PC-9 (cell line): ENCODE measurements at regions not wholly inside any gene's neighbourhood (a gene's known extent, or its start where the extent isn't known, plus 50 kb on each side); places are given as distances from the start of the nearest gene placed in this dataset.

Source experiments
- BruUV-seq: library from RNA; stranded (reverse); fragments of 400-500 nt; replicated peaks from 2 replicates; lab custom pipeline; 2021; lab: Mats Ljungman, UMichigan
- CTCF ChIA-PET: fragments of 300-600 bp; sonication (Branson Sonifier 250); formaldehyde crosslinking; loops from one replicate; lab custom pipeline; 2022; ENCODE audit warnings: antibody characterized with exemption; lab: Charles Lee
- POLR2A ChIA-PET: fragments of 300-600 bp; sonication (Branson Sonifier 250); formaldehyde crosslinking; loops from one replicate; lab custom pipeline; 2022; ENCODE audit warnings: antibody characterized with exemption; ENCODE audit not compliant: unreplicated experiment; lab: Charles Lee
- DNase-seq, 2 experiments: peaks; one replicate each; pipeline versions ENCODE4 v3.0.0 to v3.0.0-alpha.2; 2015 to 2022; ENCODE audit warnings: mixed read lengths in 1 of 2
- H2AFZ ChIP-seq: fragments of 200-600 bp; sonication (generic); 2 replicates; pipeline ENCODE4 v1.8.1; 2017; ENCODE audit warnings: antibody characterized with exemption
- H3F3A ChIP-seq: fragments of 200-600 bp; sonication (generic); 2 replicates; pipeline ENCODE4 v1.8.1; 2017; ENCODE audit warnings: antibody characterized with exemption, mild to moderate bottlenecking, low read depth; ENCODE audit not compliant: insufficient read depth
- H3K27ac ChIP-seq: fragments of 200-600 bp; sonication (generic); 2 replicates; pipeline ENCODE4 v1.6.1; 2016; ENCODE audit warnings: mixed run types
- H3K27me3 ChIP-seq: fragments of 200-600 bp; sonication (generic); 2 replicates; pipeline ENCODE4 v1.6.1; 2016; ENCODE audit warnings: low read depth, mixed run types; ENCODE audit not compliant: insufficient read depth
- H3K36me3 ChIP-seq: fragments of 200-600 bp; sonication (generic); 2 replicates; pipeline ENCODE4 v1.6.1; 2016; ENCODE audit warnings: low read depth, mixed run types
- H3K4me1 ChIP-seq: fragments of 200-600 bp; sonication (generic); replicated peaks from 2 replicates; pipeline ENCODE4 v1.6.1; 2016; ENCODE audit warnings: mixed run types; ENCODE audit not compliant: insufficient read depth
- H3K4me2 ChIP-seq: fragments of 200-600 bp; sonication (generic); 2 replicates; pipeline ENCODE4 v1.6.1; 2017; ENCODE audit warnings: mixed run types
- H3K4me3 ChIP-seq: fragments of 200-600 bp; sonication (generic); 2 replicates; pipeline ENCODE4 v1.6.1; 2016; ENCODE audit warnings: mixed run types
- H3K79me2 ChIP-seq: fragments of 200-600 bp; sonication (generic); 2 replicates; pipeline ENCODE4 v1.6.1; 2017; ENCODE audit warnings: low read depth, mixed run types
- H3K9me2 ChIP-seq: fragments of 200-600 bp; sonication (generic); 2 replicates; pipeline ENCODE4 v1.8.1; 2017; ENCODE audit warnings: mild to moderate bottlenecking; ENCODE audit not compliant: insufficient read depth
- H3K9me3 ChIP-seq: fragments of 200-600 bp; sonication (generic); 2 replicates; pipeline ENCODE4 v1.8.1; 2016; ENCODE audit warnings: low read depth; ENCODE audit not compliant: insufficient read depth
- H4K20me1 ChIP-seq: fragments of 200-600 bp; sonication (generic); 2 replicates; pipeline ENCODE4 v1.8.1; 2017; ENCODE audit not compliant: insufficient read depth
- CTCF ChIP-seq: fragments of 200-600 bp; sonication (generic); conservative IDR thresholded peaks from 2 replicates; pipeline ENCODE4 v1.6.1; 2017; ENCODE audit warnings: mixed run types, antibody characterized with exemption, mild to moderate bottlenecking, moderate library complexity
- EZH2 ChIP-seq: fragments of 200-600 bp; sonication (generic); IDR thresholded peaks from 2 replicates; pipeline ENCODE4 v1.8.0; 2017; ENCODE audit warnings: antibody characterized with exemption, low read depth
- intact Hi-C: fragments of 100-400 bp; cut with micrococcal nuclease; formaldehyde crosslinking; loops from one replicate; pipeline ENCODE4 v1.10.0; 2022; ENCODE audit not compliant: unreplicated experiment

GRCh38 chr5:2111569-2112105 lies 228.9 kb upstream of the IRX4 start:
- Histone ChIP-seq H3K79me2 (no peaks in the 10 kb centered on the region), H3K4me1 (no peaks in the 10 kb centered on the region), H3K27me3 (peaks cover 79% of the 10 kb centered on the region), H2AFZ (no peak overlapping the region), H3K4me2 (no peak overlapping the region), H4K20me1 (no peaks in the 10 kb centered on the region), H3K36me3 (no peaks in the 10 kb centered on the region), H3K4me3 (no peak overlapping the region), H3F3A (no peaks in the 10 kb centered on the region), H3K9me3 (no peaks in the 10 kb centered on the region), H3K9me2 (no peaks in the 10 kb centered on the region), H3K27ac (no peak overlapping the region)
- CTCF ChIA-PET: no interaction called here
- POLR2A ChIA-PET: no interaction called here
- TF ChIP-seq CTCF: no peak
- TF ChIP-seq EZH2: no peak
- BruUV-seq: no TSS peak
- intact Hi-C loops: no loop called here
- DNase-seq: no peak

DNA sequence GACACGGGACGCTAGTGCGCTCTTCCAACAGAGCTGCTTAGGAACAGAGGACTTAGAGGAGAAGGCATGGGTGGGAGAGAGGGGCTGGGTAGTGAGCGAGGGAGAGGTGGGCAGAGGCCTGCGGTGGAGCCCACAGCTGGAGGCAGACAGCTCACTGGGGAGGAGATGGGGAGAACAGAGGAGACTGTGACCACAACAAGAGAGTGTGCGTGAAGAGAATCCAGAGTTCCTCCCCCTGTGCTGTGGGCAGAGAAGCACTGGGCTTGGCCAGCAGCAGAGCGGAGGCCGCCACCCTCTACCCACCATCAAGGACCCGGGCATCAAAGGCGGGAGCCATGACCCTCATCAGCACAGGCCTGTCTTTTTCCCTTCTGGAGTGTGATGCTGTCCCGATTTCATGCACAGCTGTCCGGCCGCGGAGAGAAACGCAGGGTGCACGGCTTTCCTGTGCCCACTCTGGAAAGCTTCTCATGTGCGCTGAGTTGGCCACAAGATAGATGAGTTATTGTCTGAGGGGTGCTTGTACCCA lies 228.3 kb upstream of the IRX4 start:
- H3K79me2 ChIP-seq: no peaks in the 10 kb centered on the region
- no peak overlapping the region for H3K4me3 ChIP-seq
- H3K9me3 ChIP-seq: no peaks in the 10 kb centered on the region
- intact Hi-C loops: no loop called here
- no peaks in the 10 kb centered on the region for H3K9me2 ChIP-seq
- CTCF ChIA-PET: no interaction called here
- POLR2A ChIA-PET: no interaction called here
- TF ChIP-seq EZH2: no peak
- no peak for TF ChIP-seq CTCF
- H4K20me1 ChIP-seq: no peaks in the 10 kb centered on the region; the same call in 1 of the 2 replicates
- no peaks in the 10 kb centered on the region for H3K4me1 ChIP-seq
- no peak overlapping the region for H2AFZ ChIP-seq
- no peaks in the 10 kb centered on the region for H3F3A ChIP-seq
- H3K27ac ChIP-seq: no peak overlapping the region
- DNase-seq: no peak
- H3K27me3 ChIP-seq: peaks cover 79% of the 10 kb centered on the region
- H3K36me3 ChIP-seq: no peaks in the 10 kb centered on the region
- no TSS peak for BruUV-seq
- no peak overlapping the region for H3K4me2 ChIP-seq

DNA sequence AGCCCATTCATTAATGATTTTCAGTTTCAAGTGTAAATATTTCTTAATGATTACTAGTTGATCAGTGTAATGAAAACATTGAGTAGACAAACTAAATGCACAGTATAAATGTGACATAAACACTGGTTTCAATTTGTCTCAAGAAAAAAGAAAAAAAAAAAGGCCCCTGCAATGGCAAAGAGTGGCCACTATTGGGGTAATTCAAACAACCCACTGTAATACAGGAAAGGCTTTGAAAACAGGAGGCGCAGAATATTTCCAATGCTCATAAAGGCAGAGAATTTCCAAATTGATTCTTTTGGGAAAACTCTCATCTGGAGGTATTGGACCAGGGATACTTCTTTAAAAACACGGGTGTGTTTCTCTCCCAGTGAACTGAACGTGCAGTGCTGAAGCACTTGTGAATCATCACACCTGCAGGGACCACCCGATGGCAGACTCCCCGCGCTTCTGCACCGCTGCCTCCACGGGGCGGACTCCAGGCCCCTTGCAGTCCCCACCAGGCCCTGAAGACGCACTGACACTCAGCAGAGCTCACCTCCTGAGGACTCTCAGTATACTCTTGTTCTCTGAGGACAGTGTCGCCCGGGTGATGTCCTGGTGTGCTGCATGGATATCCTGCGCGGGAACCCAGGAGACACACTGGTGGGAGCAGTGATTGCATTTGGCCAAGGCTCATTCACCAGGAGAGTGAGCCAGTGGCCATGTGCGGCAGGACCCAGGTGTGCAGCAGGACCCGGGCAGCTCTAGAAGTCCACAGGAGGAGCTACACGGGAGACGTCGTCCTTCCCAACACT lies 227.6 kb upstream of the IRX4 start:
- H3F3A ChIP-seq: no peaks in the 10 kb centered on the region
- intact Hi-C loops: no loop called here
- no peak; the same call in 1 of the 2 replicates for TF ChIP-seq EZH2
- TF ChIP-seq CTCF: peak; percentile 35; the same call in 1 of the 2 replicates
- ChIA-PET CTCF (no interaction called here), POLR2A (no interaction called here)
- H3K27me3 ChIP-seq: peaks cover 79% of the 10 kb centered on the region
- BruUV-seq: no TSS peak
- no peaks in the 10 kb centered on the region for H3K36me3 ChIP-seq
- no peaks in the 10 kb centered on the region for H3K4me1 ChIP-seq
- H3K9me3 ChIP-seq: no peaks in the 10 kb centered on the region
- no peak overlapping the region for H3K4me3 ChIP-seq
- no peaks in the 10 kb centered on the region; the same call in 1 of the 2 replicates for H4K20me1 ChIP-seq
- no peak overlapping the region for H3K4me2 ChIP-seq
- H3K27ac ChIP-seq: no peak overlapping the region
- no peaks in the 10 kb centered on the region for H3K79me2 ChIP-seq
- DNase-seq: no peak
- H2AFZ ChIP-seq: no peak overlapping the region
- no peaks in the 10 kb centered on the region for H3K9me2 ChIP-seq
